ENCODE measurements at regions not wholly inside any gene's neighbourhood (a gene's known extent, or its start where the extent isn't known, plus 50 kb on each side); places are given as distances from the start of the nearest gene placed in this dataset.
"Not testable (repeated sequence)": the region's sequence is repeated elsewhere in the genome, so short reads cannot be mapped to it uniquely, and the experiment has no call there.

DNA sequence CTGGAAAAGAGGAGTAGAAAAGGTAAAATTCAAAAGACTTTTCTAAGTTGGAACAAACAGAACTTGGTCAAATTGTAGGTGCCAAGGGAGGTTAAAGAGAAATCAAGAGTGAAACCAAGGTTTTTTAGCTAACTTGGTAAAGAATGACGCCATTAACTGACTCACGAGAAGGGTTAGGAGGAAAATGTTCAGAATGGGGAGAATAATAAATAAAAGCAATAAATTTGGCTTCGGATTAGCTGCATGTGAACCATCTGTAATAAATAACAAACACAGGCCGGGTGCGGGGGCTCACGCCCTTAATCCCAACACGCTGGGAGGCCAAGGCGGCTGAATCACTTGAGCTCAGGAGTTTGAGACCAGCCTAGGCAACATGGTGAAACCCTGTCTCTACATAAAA, 71.9 kb upstream of the SRRM3 start:
- TF ChIP-seq, protein P1, sequence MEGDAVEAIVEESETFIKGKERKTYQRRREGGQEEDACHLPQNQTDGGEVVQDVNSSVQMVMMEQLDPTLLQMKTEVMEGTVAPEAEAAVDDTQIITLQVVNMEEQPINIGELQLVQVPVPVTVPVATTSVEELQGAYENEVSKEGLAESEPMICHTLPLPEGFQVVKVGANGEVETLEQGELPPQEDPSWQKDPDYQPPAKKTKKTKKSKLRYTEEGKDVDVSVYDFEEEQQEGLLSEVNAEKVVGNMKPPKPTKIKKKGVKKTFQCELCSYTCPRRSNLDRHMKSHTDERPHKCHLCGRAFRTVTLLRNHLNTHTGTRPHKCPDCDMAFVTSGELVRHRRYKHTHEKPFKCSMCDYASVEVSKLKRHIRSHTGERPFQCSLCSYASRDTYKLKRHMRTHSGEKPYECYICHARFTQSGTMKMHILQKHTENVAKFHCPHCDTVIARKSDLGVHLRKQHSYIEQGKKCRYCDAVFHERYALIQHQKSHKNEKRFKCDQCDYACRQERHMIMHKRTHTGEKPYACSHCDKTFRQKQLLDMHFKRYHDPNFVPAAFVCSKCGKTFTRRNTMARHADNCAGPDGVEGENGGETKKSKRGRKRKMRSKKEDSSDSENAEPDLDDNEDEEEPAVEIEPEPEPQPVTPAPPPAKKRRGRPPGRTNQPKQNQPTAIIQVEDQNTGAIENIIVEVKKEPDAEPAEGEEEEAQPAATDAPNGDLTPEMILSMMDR (IDR thresholded peaks at IDR 0.05; ENCODE audit: borderline replicate concordance, insufficient read depth, low read depth, low read length), result no peak
- H3K4me3 ChIP-seq (ENCODE audit: low read depth, low read length), result no peak overlapping the region

DNA sequence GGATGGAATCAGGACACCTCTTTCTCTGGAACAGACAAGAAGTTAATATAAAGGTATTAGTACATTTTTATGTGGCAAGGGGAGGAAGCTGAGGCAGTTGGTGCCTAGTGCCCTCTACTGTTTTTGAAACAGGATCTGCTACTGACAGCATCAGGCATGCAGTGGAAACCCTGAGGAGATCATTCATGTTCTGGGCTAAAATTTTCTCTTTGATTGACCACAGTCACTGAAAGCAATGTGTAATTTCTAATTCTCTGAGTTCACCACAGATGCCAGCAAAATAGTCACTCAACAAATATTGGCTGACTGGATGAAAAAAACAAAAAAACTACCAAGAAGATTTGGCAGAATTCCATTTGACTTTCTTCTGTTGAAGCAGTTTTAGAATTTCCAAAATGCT, 71.0 kb upstream of the SRRM3 start:
- H3K4me3 ChIP-seq (ENCODE audit: low read depth, low read length), result not testable (repeated sequence)
- TF ChIP-seq, protein P1 (IDR thresholded peaks at IDR 0.05; ENCODE audit: borderline replicate concordance, insufficient read depth, low read depth, low read length), result peak; percentile 24; the same call in 1 of the 2 replicates

DNA sequence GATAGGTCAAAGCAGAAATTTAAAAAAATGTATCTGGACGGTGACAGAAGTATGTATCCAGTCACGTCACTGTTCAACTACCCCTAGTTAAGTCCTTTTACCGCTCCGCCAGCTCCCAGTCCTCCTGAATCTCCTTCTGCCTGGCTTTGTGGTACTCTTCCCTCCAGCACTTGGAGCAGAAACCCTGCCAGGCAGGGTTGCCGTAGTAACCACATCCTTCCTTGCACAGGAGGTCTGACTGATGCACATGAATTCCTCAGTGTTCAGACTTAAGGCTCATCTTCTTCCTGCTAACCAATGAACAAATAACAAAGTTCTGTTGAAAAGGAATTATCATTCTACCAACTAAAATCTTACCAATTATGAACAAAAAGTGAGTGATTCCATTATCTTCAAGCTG, 69.8 kb upstream of the SRRM3 start:
- not testable (repeated sequence) for H3K4me3 ChIP-seq (ENCODE audit: low read depth, low read length)

DNA sequence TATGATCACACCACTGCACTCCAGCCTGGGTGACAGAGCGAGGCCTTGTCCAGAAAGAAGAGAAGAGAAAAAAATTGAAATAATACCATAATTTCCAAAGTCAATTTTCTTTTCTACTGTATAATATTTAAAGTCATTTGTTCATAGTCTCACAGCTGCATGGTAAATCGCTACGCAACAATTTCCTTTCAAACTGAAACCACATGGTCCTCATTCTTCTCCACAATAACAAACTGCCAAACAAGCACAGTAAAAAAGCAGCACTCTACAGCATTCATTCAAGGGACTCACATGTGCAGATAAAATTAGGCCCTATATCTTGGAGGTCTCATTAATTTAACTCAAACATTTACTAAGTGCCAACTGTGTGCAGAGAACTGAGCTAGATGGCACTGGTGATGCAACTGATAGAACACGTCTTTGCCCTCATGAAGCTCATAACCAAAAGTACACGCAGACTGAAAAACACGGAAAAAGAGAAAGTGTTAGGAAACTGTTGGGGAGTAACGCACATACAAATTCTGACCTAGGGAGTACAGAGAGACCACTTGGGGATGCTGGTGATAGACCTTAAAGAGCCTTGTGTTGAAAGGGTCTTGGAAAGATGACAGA, 68.4 kb upstream of the SRRM3 start:
- H3K4me3 ChIP-seq (ENCODE audit: low read depth, low read length), result no peak overlapping the region
- TF ChIP-seq, protein P1 (IDR thresholded peaks at IDR 0.05; ENCODE audit: borderline replicate concordance, insufficient read depth, low read depth, low read length), result no peak

DNA sequence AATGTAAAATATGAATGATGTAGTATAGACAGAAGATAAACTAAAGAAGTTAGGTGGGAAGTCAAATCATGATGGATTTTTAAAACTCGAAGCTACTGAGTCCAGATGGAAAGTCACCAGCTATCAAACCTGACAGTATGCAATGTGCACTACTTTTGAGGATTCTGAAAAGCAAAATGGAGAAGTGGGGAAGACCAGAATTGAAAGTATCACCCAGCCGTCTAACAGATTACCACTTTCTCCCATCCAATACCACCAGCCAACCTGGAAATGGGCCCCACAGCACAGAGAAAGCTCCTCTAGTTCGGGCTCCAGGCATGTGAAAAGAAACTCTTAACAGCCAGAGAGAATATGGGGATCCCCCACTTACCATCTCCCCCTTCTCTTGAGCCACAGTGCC, 67.9 kb upstream of the SRRM3 start:
- TF ChIP-seq, protein P1 (IDR thresholded peaks at IDR 0.05; ENCODE audit: borderline replicate concordance, insufficient read depth, low read depth, low read length), result no peak
- H3K4me3 ChIP-seq (ENCODE audit: low read depth, low read length), result no peak overlapping the region

DNA sequence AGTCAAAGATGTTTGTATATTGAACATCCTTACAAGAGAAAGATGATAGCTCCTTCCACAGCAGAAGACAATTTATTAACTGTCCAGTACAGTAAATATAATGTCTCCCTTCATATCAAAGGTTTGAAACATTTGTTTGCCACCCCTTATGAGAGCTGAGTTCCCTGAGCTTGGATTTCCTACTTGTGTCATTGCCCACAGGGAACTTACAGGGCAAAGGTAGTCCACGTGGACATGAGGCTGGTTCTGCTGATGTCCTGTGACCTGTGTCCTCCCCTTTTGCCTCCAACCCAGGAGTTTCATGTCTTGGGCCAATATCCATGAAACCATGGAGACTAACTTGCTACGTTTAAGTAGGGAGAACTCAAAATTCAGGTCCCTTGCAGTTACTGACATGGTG, 66.4 kb upstream of the SRRM3 start:
- H3K4me3 ChIP-seq (ENCODE audit: low read depth, low read length), result not testable (repeated sequence)

DNA sequence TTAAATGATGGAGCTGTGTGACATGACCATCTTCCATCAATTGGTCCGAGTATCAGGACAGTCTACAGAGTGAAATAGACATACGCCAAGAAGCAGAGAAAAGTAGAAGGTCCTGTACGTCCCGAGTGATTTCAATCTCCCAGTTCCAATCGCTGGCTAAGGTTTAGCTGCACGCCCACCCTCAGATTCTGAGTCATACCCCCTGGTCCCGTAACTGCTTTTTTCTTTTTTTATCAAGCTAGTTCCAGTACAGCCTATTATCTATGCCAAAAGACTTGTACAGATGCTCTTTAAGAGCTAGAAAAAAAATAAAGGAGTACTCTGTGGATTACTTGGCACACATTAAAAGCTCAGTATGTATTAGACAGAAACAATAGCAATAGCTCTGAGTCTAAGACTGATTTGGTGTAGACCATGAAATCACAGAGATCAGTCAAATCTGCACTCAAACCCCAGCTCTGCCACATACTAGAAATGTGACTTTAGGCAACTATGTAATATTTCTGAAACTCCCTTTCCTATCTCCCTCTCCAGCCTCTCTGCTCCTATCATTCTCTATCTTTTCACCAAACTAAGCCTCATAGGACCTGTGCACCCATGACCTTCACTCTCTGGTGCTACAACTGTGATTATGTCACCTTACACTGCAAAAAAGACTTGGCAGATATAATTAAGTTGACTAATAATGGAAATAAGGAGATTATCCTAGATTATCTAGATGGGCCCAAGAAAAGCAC, 63.0 kb upstream of the SRRM3 start:
- not testable (repeated sequence) for H3K4me3 ChIP-seq (ENCODE audit: low read depth, low read length)

DNA sequence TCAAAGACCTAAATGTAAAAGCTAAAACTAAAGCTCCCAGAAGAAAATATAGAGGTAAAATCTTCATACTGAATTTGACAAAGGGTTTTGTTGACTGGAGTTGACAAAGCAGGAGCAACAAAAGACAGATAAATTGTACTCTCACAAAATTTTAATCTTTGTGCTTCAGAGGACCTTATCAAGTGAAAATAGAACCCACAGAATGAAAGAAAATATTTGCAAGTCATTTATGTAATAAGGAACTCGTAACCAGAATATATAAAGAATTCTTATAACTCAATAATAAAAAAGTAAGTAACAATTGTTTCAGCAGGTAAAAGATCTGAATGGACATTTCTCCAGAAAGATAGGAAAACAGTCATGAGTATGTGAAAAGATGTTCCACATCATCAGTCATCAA, 62.0 kb upstream of the SRRM3 start:
- no peak overlapping the region for H3K4me3 ChIP-seq (ENCODE audit: low read depth, low read length)
- TF ChIP-seq, protein P1 (IDR thresholded peaks at IDR 0.05; ENCODE audit: borderline replicate concordance, insufficient read depth, low read depth, low read length), result no peak

DNA sequence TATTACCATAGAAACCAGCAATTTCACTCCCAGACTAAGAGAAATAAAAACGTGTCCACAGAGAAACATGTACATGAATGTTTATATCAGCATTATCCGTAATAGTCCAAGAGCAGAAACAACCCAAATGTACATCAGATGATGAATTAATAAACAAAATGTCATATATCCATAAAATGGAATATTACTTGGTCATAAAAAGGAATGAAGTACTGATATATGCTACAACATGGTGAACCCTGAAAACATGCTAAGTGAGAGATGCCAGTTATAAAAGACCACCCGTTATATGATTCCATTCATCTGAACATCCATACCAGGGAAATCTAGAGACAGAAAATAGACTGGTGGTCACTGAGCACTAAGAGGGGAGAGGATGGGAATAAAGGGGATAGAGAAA, 61.4 kb upstream of the SRRM3 start:
- H3K4me3 ChIP-seq (ENCODE audit: low read depth, low read length), result not testable (repeated sequence)

Measured in GM12875 (cell line).